ENCODE measurements at regions not wholly inside any gene's neighbourhood (a gene's known extent, or its start where the extent isn't known, plus 50 kb on each side); places are given as distances from the start of the nearest gene placed in this dataset.

- Histone ChIP-seq H3K27ac (no peak overlapping the region), H2AFZ (ENCODE audit: low read depth) (no peak overlapping the region), H3K27me3 (ENCODE audit: insufficient read depth, low read depth) (no peaks in the 10 kb centered on the region), H3K4me3 (IDR thresholded peaks at IDR 0.05; ENCODE audit: insufficient read depth, low read depth, low read length) (no peak overlapping the region), H4K20me1 (ENCODE audit: insufficient read depth) (no peaks in the 10 kb centered on the region), H3K9ac (no peak overlapping the region), H3K4me1 (ENCODE audit: low read depth, poor library complexity, severe bottlenecking) (no peaks in the 10 kb centered on the region), H3K4me2 (no peak overlapping the region), H3K79me2 (ENCODE audit: insufficient read depth, low read depth) (no peaks in the 10 kb centered on the region), H3K36me3 (ENCODE audit: insufficient read depth) (no peaks in the 10 kb centered on the region)
- no peak for TF ChIP-seq CTCF (conservative IDR thresholded peaks at IDR 0.05; ENCODE audit: low read depth, low read length)
Measured at GRCh38 chr2:140158259-140158658, 1378.1 kb upstream of the NXPH2 start.

- H3K9ac ChIP-seq: no peak overlapping the region
- no peaks in the 10 kb centered on the region for H3K79me2 ChIP-seq (ENCODE audit: insufficient read depth, low read depth)
- H3K27ac ChIP-seq: no peak overlapping the region
- TF ChIP-seq CTCF (conservative IDR thresholded peaks at IDR 0.05; ENCODE audit: low read depth, low read length): no peak
- no peaks in the 10 kb centered on the region for H4K20me1 ChIP-seq (ENCODE audit: insufficient read depth)
- H3K4me3 ChIP-seq (IDR thresholded peaks at IDR 0.05; ENCODE audit: insufficient read depth, low read depth, low read length): no peak overlapping the region
- H3K36me3 ChIP-seq (ENCODE audit: insufficient read depth): no peaks in the 10 kb centered on the region
- H3K4me1 ChIP-seq (ENCODE audit: low read depth, poor library complexity, severe bottlenecking): no peaks in the 10 kb centered on the region
- no peaks in the 10 kb centered on the region for H3K27me3 ChIP-seq (ENCODE audit: insufficient read depth, low read depth)
- H3K4me2 ChIP-seq: no peak overlapping the region
- no peak overlapping the region for H2AFZ ChIP-seq (ENCODE audit: low read depth)
Measured at GRCh38 chr2:140157816-140158215, 1377.6 kb upstream of the NXPH2 start.

GRCh38 chr2:140154706-140155105 is 1374.5 kb upstream of the NXPH2 start:
- Histone ChIP-seq H3K36me3 (ENCODE audit: insufficient read depth) (no peaks in the 10 kb centered on the region), H3K79me2 (ENCODE audit: insufficient read depth, low read depth) (no peaks in the 10 kb centered on the region), H3K27me3 (ENCODE audit: insufficient read depth, low read depth) (no peaks in the 10 kb centered on the region), H3K9ac (no peak overlapping the region), H3K27ac (no peak overlapping the region), H4K20me1 (ENCODE audit: insufficient read depth) (no peaks in the 10 kb centered on the region), H2AFZ (ENCODE audit: low read depth) (no peak overlapping the region), H3K4me3 (IDR thresholded peaks at IDR 0.05; ENCODE audit: insufficient read depth, low read depth, low read length) (no peak overlapping the region), H3K4me1 (ENCODE audit: low read depth, poor library complexity, severe bottlenecking) (no peaks in the 10 kb centered on the region), H3K4me2 (no peak overlapping the region)
- no peak for TF ChIP-seq CTCF (conservative IDR thresholded peaks at IDR 0.05; ENCODE audit: low read depth, low read length)

GRCh38 chr2:140154271-140154670 is 1374.1 kb upstream of the NXPH2 start:
- no peak for TF ChIP-seq CTCF (conservative IDR thresholded peaks at IDR 0.05; ENCODE audit: low read depth, low read length)
- no peak overlapping the region for H2AFZ ChIP-seq (ENCODE audit: low read depth)
- H3K4me1 ChIP-seq (ENCODE audit: low read depth, poor library complexity, severe bottlenecking): no peaks in the 10 kb centered on the region
- H3K4me3 ChIP-seq (IDR thresholded peaks at IDR 0.05; ENCODE audit: insufficient read depth, low read depth, low read length): no peak overlapping the region
- H3K4me2 ChIP-seq: no peak overlapping the region
- H3K27me3 ChIP-seq (ENCODE audit: insufficient read depth, low read depth): no peaks in the 10 kb centered on the region
- H3K27ac ChIP-seq: no peak overlapping the region
- no peak overlapping the region for H3K9ac ChIP-seq
- H4K20me1 ChIP-seq (ENCODE audit: insufficient read depth): no peaks in the 10 kb centered on the region
- H3K36me3 ChIP-seq (ENCODE audit: insufficient read depth): no peaks in the 10 kb centered on the region
- H3K79me2 ChIP-seq (ENCODE audit: insufficient read depth, low read depth): no peaks in the 10 kb centered on the region

GRCh38 chr2:140144611-140145010 is 1364.4 kb upstream of the NXPH2 start:
- Histone ChIP-seq H3K79me2 (ENCODE audit: insufficient read depth, low read depth) (no peaks in the 10 kb centered on the region), H3K27ac (no peak overlapping the region), H3K9ac (no peak overlapping the region), H3K4me3 (IDR thresholded peaks at IDR 0.05; ENCODE audit: insufficient read depth, low read depth, low read length) (no peak overlapping the region), H2AFZ (ENCODE audit: low read depth) (no peak overlapping the region), H3K27me3 (ENCODE audit: insufficient read depth, low read depth) (no peaks in the 10 kb centered on the region), H3K36me3 (ENCODE audit: insufficient read depth) (no peaks in the 10 kb centered on the region), H3K4me1 (ENCODE audit: low read depth, poor library complexity, severe bottlenecking) (no peaks in the 10 kb centered on the region), H3K4me2 (no peak overlapping the region), H4K20me1 (ENCODE audit: insufficient read depth) (no peaks in the 10 kb centered on the region)
- TF ChIP-seq CTCF (conservative IDR thresholded peaks at IDR 0.05; ENCODE audit: low read depth, low read length): no peak
